Left forelimb (tissue), 1 donor: ENCODE measurements at regions not wholly inside any gene's neighbourhood (a gene's known extent, or its start where the extent isn't known, plus 50 kb on each side); places are given as distances from the start of the nearest gene placed in this dataset.
"Not testable (repeated sequence)": the region's sequence is repeated elsewhere in the genome, so short reads cannot be mapped to it uniquely, and the experiment has no call there.

Experiments used
- DNase-seq: peaks from one replicate; pipeline ENCODE4 v3.0.0-alpha.2; 2018; ENCODE audit warnings: low spot score

- no peak for DNase-seq
Measured at GRCh38 chr12:68425998-68426397, 93.8 kb upstream of the MDM1 start.

GRCh38 chr12:68428211-68428610 is 96.0 kb upstream of the MDM1 start:
- no peak for DNase-seq

- DNase-seq = no peak
Measured at GRCh38 chr12:68428724-68429501, 96.8 kb upstream of the MDM1 start.

GRCh38 chr12:68429696-68430095 is 97.5 kb upstream of the MDM1 start:
- DNase-seq = no peak

GRCh38 chr12:68431786-68432185 is 99.6 kb upstream of the MDM1 start:
- DNase-seq = no peak

- DNase-seq = no peak
Measured at GRCh38 chr12:68432622-68433021, 100.5 kb upstream of the MDM1 start.

- no peak for DNase-seq
Measured at GRCh38 chr12:68434391-68435298, 102.5 kb upstream of the MDM1 start.

GRCh38 chr12:68435299-68435637 is 103.1 kb upstream of the MDM1 start:
- no peak for DNase-seq

GRCh38 chr12:68435816-68436215 is 103.7 kb upstream of the MDM1 start:
- no peak for DNase-seq

- DNase-seq = no peak
Measured at GRCh38 chr12:68438601-68439000, 106.4 kb upstream of the MDM1 start.

- DNase-seq = no peak
Measured at GRCh38 chr12:68439368-68440045, 107.3 kb upstream of the MDM1 start.

GRCh38 chr12:68440068-68440581 is 108.0 kb upstream of the MDM1 start:
- DNase-seq = no peak

GRCh38 chr12:68441167-68441566 is 109.0 kb upstream of the MDM1 start:
- DNase-seq = no peak

GRCh38 chr12:68442353-68442972 is 110.3 kb upstream of the MDM1 start:
- not testable (repeated sequence) for DNase-seq

GRCh38 chr12:68443695-68444094 is 111.5 kb upstream of the MDM1 start:
- DNase-seq = not testable (repeated sequence)

GRCh38 chr12:68445824-68446223 is 113.7 kb upstream of the MDM1 start:
- DNase-seq = no peak

GRCh38 chr12:68446384-68446783 is 114.2 kb upstream of the MDM1 start:
- no peak for DNase-seq

- no peak for DNase-seq
Measured at GRCh38 chr12:68446901-68447796, 115.0 kb upstream of the MDM1 start.

- no peak for DNase-seq
Measured at GRCh38 chr12:68447797-68448260, 115.7 kb upstream of the MDM1 start.

- DNase-seq = no peak
Measured at GRCh38 chr12:68449196-68449595, 117.0 kb upstream of the MDM1 start.

- no peak for DNase-seq
Measured at GRCh38 chr12:68450947-68451260, 118.7 kb upstream of the MDM1 start.
